Adrenal gland (tissue), 9 donors: ENCODE measurements at regions not wholly inside any gene's neighbourhood (a gene's known extent, or its start where the extent isn't known, plus 50 kb on each side); places are given as distances from the start of the nearest gene placed in this dataset.

Experiments used
- DNase-seq, 7 donors: peaks; one replicate each; pipeline ENCODE4 v3.0.0-alpha.2; 2019 to 2020
- H3K27ac ChIP-seq, 5 donors: fragments of 200-600 bp; sonication (generic) in 4 of 5; 1 replicate in 3 of 5; 2 replicates in 2 of 5; pipeline versions ENCODE4 v1.5.1 to v1.8.0; 2016 to 2020; ENCODE audit warnings: mild to moderate bottlenecking in 1 of 5
- H3K27me3 ChIP-seq: fragments of 200-600 bp; 2 replicates; pipeline ENCODE4 v1.8.0; 2021
- H3K36me3 ChIP-seq, 2 donors: fragments of 200-600 bp; replicated peaks in 1 of 2; 1 replicate in 1 of 2; 2 replicates in 1 of 2; pipeline versions ENCODE4 v1.5.1 to v1.8.0; 2018 to 2022
- H3K4me1 ChIP-seq, 2 donors: fragments of 200-600 bp; replicated peaks in 1 of 2; 1 replicate in 1 of 2; 2 replicates in 1 of 2; pipeline versions ENCODE4 v1.5.1 to v1.8.0; 2018 to 2021
- H3K4me3 ChIP-seq, 4 donors: fragments of 200-600 bp; sonication (generic) in 3 of 4; one replicate each; pipeline ENCODE4 v1.5.1; 2016 to 2018
- H3K9me3 ChIP-seq, 3 donors: fragments of 200-600 bp; sonication (generic) in 1 of 3; replicated peaks in 1 of 3; 1 replicate in 2 of 3; 2 replicates in 1 of 3; pipeline versions ENCODE4 v1.5.1 to v1.8.0; 2016 to 2021
- POLR2A ChIP-seq, 2 donors: fragments of 450-650 bp; IDR thresholded peaks; one replicate each; pipeline ENCODE4 v1.6.1; 2017; ENCODE audit warnings: antibody characterized with exemption in 2 of 2, mild to moderate bottlenecking in 2 of 2, moderate library complexity in 1 of 2
- WGBS, 4 donors: extraction: QIAGEN DNeasy Blood & Tissue Kit in 2 of 4; methylation state at CpG; one replicate each; pipeline versions ENCODE4 v1.1.5 to v1.1.7; 2013 to 2017; 5-methylcytosine and 5-hydroxymethylcytosine counted together
- intact Hi-C, 2 donors: fragments of 100-400 bp; cut with DNase I; formaldehyde crosslinking; loops; one replicate each; pipeline versions ENCODE4 v1.14.1 to v1.15.0; 2022 to 2023
- TF ChIP-seq, protein P1 (sequence below), 6 experiments: fragments of 450-650 bp in 4 of 6; fragments of 200-600 bp in 2 of 6; sonication (generic) in 1 of 6; IDR thresholded peaks; 1 replicate in 5 of 6; 2 replicates in 1 of 6; pipeline versions ENCODE4 v1.5.1 to v1.8.0; 2016 to 2021; ENCODE audit warnings: antibody characterized with exemption in 6 of 6, mild to moderate bottlenecking in 2 of 6, moderate library complexity in 1 of 6
- donor health status: healthy with polysubstance abuse.
- donor health status: Bipolar disorder and iron deficiency.
- donor health status: DM: yes; HTN: yes; CAD: no.
- donor health status: DM: no; HTN: no; CAD: no.
- donor health status: DM: no; HTN: no; CAD: no.

DNA sequence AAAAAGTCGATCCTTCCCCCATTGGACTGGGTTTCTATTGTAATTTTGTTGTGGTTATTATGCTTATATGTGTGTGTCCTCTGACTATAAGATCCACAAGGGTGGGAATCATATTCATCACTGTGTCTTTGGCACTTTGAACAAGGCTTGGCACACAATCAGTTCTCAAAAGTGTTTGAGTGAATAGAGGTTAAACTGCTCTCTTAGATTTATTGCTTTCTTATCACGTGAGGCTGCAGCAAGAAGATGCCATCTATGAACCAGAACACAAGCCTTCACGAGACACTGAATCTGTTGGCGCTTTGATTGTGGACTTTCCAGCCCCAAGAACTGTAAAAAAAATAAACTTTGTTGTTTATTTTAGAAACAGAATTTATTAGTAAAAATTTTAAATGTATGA is 295.0 kb upstream of the MDFIC2 start:
- DNase-seq: no peak
- Histone ChIP-seq H3K36me3 (no peaks in the 10 kb centered on the region), H3K4me1 (no peaks in the 10 kb centered on the region), H3K9me3 (no peaks in the 10 kb centered on the region), H3K27ac (no peak overlapping the region), H3K4me3 (no peak overlapping the region), H3K27me3 (no peaks in the 10 kb centered on the region)
- TF ChIP-seq POLR2A (IDR thresholded peaks at IDR 0.05): no peak
- TF ChIP-seq, protein P1, sequence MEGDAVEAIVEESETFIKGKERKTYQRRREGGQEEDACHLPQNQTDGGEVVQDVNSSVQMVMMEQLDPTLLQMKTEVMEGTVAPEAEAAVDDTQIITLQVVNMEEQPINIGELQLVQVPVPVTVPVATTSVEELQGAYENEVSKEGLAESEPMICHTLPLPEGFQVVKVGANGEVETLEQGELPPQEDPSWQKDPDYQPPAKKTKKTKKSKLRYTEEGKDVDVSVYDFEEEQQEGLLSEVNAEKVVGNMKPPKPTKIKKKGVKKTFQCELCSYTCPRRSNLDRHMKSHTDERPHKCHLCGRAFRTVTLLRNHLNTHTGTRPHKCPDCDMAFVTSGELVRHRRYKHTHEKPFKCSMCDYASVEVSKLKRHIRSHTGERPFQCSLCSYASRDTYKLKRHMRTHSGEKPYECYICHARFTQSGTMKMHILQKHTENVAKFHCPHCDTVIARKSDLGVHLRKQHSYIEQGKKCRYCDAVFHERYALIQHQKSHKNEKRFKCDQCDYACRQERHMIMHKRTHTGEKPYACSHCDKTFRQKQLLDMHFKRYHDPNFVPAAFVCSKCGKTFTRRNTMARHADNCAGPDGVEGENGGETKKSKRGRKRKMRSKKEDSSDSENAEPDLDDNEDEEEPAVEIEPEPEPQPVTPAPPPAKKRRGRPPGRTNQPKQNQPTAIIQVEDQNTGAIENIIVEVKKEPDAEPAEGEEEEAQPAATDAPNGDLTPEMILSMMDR (IDR thresholded peaks at IDR 0.05): no peak
- WGBS, 4 donors: 52 to 66% (median 62%) methylated on average over 4 of the region's 4 CpGs
- intact Hi-C loops: no loop called here

DNA sequence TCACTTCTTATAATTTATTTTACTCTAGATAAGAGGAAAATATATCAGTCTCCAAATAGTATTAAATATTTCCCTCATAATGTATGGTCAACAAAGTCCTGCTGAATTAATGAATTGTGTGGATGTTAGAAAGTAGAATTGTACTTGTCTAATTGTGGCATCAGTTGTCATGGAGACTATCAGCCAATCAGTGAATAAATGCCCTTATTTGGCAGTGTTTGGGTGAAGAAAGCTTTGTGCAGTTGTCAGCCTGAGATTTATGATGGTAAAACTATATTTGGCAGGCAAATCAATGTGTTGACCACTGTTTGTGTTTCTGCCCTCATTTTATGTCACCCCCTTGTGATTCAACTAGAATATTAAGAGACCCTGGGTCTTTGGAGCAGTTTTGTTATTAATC is 293.6 kb upstream of the MDFIC2 start:
- Histone ChIP-seq H3K27me3 (no peaks in the 10 kb centered on the region), H3K36me3 (no peaks in the 10 kb centered on the region), H3K4me1 (no peaks in the 10 kb centered on the region), H3K27ac (no peak overlapping the region), H3K4me3 (no peak overlapping the region), H3K9me3 (no peaks in the 10 kb centered on the region)
- no peak for DNase-seq
- TF ChIP-seq, protein P1 (IDR thresholded peaks at IDR 0.05): no peak
- TF ChIP-seq POLR2A (IDR thresholded peaks at IDR 0.05): no peak
- intact Hi-C loops: no loop called here

DNA sequence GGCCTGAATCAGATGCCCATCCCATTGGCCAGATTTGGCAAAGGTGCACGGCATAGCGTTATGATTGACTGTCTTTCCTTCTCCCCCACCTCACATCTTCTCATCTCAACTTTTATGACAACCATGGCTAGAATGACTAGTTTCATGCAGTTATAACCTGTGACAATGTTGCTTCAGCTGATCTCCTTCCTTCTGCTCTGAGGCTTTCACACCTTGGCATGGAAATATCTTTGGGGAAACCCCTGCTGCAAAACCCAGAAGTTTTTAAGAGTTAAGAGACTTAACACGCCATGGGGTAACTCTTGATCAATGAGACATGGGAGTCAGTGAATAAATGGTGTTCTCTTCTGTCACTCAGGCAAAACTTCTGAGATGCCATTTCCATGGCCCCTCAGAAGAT is 290.7 kb upstream of the MDFIC2 start:
- Histone ChIP-seq H3K36me3 (no peaks in the 10 kb centered on the region), H3K27me3 (no peaks in the 10 kb centered on the region), H3K4me1 (no peaks in the 10 kb centered on the region), H3K4me3 (no peak overlapping the region), H3K27ac (no peak overlapping the region), H3K9me3 (no peaks in the 10 kb centered on the region)
- DNase-seq: no peak
- WGBS, 4 donors: 57 to 70% (median 60%) methylated on average over 3 of the region's 3 CpGs
- TF ChIP-seq POLR2A (IDR thresholded peaks at IDR 0.05): no peak
- TF ChIP-seq, protein P1 (IDR thresholded peaks at IDR 0.05): no peak
- intact Hi-C loops: no loop called here

DNA sequence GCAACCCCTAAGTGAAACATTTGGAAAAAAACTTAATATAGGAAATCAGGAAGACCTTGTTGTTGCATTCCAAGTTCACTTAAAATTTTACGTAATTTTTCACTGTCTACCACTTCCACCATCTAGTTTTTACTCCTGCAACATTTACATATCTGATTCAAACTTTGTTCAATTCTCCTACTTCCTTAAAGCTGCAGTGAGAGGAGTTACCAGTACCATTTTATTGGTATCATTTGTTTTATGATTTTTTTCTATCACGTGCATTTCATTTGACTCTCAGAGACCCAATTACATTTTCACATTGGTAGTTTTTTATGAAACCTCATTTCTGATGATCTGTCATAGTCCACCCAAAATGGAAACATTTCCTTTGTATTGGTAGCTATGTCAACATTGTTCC is 284.9 kb upstream of the MDFIC2 start:
- TF ChIP-seq POLR2A (IDR thresholded peaks at IDR 0.05): no peak
- TF ChIP-seq, protein P1 (IDR thresholded peaks at IDR 0.05): no peak
- no peak overlapping the region for H3K27ac ChIP-seq
- intact Hi-C loops: no loop called here
- H3K9me3 ChIP-seq: no peaks in the 10 kb centered on the region
- no peaks in the 10 kb centered on the region for H3K4me1 ChIP-seq
- H3K27me3 ChIP-seq: no peaks in the 10 kb centered on the region
- no peak for DNase-seq
- WGBS, 4 donors: 78 to 89% (median 86%) methylated on average over 2 of the region's 2 CpGs
- H3K4me3 ChIP-seq: no peak overlapping the region
- no peaks in the 10 kb centered on the region for H3K36me3 ChIP-seq
